LNCaP clone FGC (cell line): ENCODE measurements at regions not wholly inside any gene's neighbourhood (a gene's known extent, or its start where the extent isn't known, plus 50 kb on each side); places are given as distances from the start of the nearest gene placed in this dataset.

ENCODE experiments used
- DNase-seq: peaks from one replicate; pipeline ENCODE4 v3.0.0-alpha.2; 2011; ENCODE audit warnings: low read depth
- H3K4me3 ChIP-seq: 2 replicates; pipeline ENCODE4 v1.5.1; 2011; ENCODE audit warnings: mild to moderate bottlenecking, low read depth, low read length, control low read depth
- TF ChIP-seq, protein P1 (sequence below): IDR thresholded peaks from 2 replicates; pipeline ENCODE4 v1.5.1; 2012; ENCODE audit warnings: mild to moderate bottlenecking; ENCODE audit not compliant: control insufficient read depth, insufficient read depth; ENCODE audit errors: extremely low read depth

DNA sequence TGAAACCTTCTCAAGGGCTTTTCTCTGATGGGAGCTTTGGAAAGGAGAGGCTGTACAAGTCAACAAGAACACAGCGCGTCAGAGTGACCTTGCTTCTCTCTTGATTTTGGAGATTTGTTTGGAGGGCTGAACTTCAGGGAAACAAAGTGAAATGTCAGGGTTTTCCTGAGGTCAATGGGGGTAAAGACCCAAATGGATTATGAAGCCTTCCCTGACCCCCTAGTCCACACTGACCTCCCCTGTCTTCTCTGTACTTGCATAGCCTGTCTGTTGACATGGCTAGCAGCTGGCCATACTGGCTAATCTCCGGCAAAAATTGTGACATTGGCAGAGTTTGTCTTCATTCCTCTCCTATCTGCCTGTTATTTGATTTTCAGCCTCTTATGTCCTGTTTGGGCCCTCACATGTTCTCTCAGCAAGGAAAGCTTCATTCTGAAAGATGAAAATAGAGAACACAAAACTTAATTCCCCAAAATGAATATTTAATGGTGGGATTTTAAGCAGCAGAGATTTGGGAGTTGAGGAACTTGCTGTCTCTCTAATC is 149.3 kb upstream of the HAAO start:
- DNase-seq = no peak
- no peak overlapping the region for H3K4me3 ChIP-seq
- TF ChIP-seq, protein P1, sequence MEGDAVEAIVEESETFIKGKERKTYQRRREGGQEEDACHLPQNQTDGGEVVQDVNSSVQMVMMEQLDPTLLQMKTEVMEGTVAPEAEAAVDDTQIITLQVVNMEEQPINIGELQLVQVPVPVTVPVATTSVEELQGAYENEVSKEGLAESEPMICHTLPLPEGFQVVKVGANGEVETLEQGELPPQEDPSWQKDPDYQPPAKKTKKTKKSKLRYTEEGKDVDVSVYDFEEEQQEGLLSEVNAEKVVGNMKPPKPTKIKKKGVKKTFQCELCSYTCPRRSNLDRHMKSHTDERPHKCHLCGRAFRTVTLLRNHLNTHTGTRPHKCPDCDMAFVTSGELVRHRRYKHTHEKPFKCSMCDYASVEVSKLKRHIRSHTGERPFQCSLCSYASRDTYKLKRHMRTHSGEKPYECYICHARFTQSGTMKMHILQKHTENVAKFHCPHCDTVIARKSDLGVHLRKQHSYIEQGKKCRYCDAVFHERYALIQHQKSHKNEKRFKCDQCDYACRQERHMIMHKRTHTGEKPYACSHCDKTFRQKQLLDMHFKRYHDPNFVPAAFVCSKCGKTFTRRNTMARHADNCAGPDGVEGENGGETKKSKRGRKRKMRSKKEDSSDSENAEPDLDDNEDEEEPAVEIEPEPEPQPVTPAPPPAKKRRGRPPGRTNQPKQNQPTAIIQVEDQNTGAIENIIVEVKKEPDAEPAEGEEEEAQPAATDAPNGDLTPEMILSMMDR = no peak

DNA sequence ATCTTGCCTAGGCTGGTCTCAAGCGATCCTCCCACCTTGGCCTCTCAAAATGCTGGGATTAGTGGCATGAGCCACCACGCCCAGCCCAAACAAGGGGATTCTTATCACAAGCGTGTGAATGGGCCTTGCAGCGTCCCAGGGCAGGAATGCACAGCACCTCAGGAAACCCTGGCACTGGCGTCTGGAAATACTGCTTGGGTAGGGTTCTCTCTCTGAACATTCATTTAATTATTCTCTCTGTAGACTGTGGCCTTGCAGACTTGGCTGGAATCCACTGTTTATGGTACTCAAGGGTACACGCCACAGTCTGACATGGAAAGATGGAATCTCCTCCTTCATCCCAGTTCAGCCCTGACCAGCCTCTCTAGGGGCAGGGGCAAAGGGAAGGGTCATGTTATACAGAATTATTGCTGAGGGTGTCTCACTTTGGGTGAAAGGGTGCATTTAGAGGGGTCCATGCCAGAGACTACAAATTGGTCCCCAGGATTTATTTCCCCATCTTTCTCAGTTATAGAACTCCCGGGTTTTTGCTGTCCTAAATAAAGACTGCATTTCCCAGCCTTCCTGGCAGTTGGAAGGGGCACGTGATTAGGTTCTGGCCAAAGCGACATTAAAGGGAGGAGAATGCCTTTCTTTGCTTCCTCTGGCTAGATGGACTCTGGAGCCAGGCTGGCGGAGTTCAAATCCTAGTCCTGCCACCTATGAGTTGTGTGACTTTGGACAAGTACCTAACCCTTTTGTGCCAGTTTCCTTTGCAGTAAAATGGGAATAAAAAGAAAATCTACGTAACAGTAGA is 147.2 kb upstream of the HAAO start:
- no peak for DNase-seq
- TF ChIP-seq, protein P1 = no peak
- H3K4me3 ChIP-seq = no peak overlapping the region

DNA sequence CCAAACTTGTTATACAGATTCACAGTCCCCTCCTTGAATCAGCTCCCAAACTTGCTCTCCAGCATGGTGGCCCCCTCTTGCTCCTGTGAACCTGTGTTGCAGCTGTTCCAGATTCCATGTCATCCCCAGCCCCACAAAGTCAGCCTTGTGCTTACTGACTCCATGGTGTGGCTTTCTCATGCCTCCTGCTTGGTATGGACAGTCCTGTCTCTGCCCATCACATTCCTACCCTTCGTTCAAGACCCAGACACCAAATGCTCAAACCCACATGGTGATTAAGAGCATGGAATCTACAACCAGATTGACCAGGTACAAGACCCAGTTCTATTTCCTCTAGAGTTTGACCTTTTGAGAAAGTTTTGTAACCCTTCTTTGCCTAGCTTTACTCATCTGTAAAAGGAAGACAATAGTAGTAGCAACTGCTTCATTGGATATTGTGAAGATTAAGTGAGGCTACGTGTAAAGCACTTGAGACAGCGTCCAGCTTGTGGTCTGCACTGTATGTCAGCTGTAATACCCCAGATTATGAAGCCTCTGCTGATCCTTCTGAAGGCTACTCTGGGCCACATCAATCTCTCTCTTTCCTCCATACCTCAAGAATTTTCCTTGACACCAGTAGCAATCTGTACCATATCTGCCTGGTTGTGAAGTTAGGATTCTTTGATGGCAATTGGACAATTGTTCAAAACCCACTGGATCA is 146.4 kb upstream of the HAAO start:
- TF ChIP-seq, protein P1 = no peak
- DNase-seq = no peak
- no peak overlapping the region for H3K4me3 ChIP-seq

DNA sequence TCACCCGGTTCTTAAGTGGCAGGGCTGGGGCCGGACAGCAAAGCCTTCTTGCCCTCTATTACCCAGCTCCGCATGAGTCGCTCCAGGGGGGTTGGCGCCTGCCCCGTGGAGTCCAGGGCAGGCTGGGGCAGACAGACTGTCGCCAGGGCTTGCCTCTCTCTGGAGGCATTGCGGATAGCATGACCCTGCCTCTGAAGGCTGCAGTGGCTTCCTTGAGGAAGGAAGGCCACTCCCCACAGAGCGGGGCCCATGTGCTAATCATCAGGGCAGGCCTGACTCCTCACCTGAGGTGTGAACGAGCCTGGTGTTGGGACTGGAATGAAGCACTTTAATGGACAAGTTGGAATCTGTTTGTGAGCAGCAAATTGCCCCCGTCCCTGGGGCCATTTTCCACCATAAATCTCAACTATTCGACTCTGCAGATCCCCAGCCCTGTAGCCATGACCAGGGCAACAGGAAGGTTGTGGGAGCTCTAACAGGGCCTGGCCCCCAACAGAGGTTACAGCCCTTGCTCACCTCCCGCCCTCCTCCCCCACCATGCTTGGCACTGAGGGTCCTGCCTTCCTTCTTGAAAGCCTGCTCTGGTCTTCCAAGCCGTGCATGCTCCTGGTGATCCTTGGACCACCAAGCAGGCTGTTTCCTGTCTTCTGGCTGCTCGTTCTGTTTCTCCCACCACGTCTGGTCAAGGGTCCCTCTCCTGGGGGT is 144.9 kb upstream of the HAAO start:
- no peak overlapping the region for H3K4me3 ChIP-seq
- no peak for DNase-seq
- TF ChIP-seq, protein P1 = no peak

DNA sequence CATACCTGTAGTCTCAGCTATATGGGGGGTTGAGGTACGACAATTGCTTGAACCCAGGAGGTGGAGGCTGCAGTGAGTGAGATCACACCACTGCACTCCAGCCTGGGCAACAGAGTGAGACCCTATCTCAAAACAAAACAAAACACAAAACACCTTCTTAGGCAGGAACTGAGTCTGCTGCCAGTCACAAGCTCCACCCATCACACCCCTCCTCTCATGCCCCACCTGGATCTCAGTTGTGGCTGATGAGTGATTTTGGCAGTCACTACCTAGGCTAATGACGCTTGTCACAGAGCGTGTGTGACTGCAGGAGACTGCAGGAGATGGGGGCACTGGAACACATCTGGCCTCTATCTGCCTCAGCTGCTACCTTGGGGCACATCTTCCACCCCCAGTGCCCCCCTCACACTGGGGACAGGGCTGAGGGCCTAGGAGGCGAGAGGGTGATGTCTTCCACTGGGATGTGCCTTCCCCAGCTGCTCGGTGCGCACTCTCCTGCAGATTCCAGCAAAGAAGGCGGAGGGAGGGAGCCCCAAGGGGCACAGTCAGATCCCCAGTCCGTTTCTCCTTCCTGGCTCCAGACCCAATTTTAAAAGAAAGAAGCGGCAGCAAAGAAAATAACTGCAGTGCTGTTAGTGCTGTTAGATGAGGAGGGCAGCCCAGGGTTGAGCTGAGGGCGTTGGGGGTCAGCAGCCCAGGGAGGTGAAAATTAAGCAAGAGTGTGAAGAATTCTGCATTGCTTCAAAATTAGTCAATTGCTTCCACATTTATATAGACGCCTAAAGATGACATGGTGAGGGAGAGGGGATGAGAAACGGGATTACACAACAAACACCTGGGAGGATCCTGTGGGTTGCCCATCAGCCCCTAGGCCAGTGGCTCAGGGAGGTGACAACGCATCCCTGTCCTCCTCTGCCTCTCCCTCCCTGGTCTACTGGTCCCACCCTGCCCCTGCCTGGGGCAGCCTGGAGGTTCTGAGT is 143.6 kb upstream of the HAAO start:
- H3K4me3 ChIP-seq = no peak overlapping the region
- TF ChIP-seq, protein P1 = no peak
- no peak for DNase-seq
